ENCODE measurements at regions not wholly inside any gene's neighbourhood (a gene's known extent, or its start where the extent isn't known, plus 50 kb on each side); places are given as distances from the start of the nearest gene placed in this dataset.

DNA sequence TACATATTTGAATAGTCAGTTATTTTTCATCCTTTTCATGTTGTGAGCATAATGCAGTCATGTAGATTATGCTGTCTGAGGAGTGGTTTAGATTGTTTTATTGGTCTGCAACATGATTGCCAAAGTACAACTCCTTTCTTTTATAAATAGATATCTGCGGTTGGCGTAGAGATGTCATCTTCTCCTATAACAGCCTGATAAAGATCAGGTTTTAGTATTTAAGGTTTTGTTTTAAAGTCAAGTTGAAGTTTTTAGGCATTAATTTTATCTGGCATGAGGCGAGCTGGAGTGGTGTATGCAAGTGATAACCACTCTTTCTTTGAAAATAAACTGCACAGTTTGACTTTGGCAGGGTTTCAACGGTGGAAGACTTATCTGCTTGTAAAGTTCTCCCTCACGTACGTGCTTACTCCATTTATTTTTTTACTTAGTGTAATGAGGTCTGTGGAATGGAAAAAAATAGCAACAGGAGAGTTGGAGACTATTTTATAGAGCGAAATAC lies 126.3 kb downstream of the FBXO8 start:
- TF ChIP-seq, protein P1, sequence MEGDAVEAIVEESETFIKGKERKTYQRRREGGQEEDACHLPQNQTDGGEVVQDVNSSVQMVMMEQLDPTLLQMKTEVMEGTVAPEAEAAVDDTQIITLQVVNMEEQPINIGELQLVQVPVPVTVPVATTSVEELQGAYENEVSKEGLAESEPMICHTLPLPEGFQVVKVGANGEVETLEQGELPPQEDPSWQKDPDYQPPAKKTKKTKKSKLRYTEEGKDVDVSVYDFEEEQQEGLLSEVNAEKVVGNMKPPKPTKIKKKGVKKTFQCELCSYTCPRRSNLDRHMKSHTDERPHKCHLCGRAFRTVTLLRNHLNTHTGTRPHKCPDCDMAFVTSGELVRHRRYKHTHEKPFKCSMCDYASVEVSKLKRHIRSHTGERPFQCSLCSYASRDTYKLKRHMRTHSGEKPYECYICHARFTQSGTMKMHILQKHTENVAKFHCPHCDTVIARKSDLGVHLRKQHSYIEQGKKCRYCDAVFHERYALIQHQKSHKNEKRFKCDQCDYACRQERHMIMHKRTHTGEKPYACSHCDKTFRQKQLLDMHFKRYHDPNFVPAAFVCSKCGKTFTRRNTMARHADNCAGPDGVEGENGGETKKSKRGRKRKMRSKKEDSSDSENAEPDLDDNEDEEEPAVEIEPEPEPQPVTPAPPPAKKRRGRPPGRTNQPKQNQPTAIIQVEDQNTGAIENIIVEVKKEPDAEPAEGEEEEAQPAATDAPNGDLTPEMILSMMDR (IDR thresholded peaks at IDR 0.05 in 4 of 5, conservative IDR thresholded peaks at IDR 0.05 in 1 of 5) = no peak
- no peak for TF ChIP-seq POLR2A (IDR thresholded peaks at IDR 0.05)
